ENCODE measurements at regions not wholly inside any gene's neighbourhood (a gene's known extent, or its start where the extent isn't known, plus 50 kb on each side); places are given as distances from the start of the nearest gene placed in this dataset.

- TF ChIP-seq HDAC2 (IDR thresholded peaks at IDR 0.05; ENCODE audit: borderline replicate concordance in 1 of 2, low read depth in 2 of 2, low read length in 2 of 2), result no peak
- TF ChIP-seq BCL11A (IDR thresholded peaks at IDR 0.05; ENCODE audit: low read depth in 2 of 2, low read length in 2 of 2), result no peak
- TF ChIP-seq RFX5 (IDR thresholded peaks at IDR 0.05; ENCODE audit: borderline replicate concordance, low read depth, low read length), result no peak
- TF ChIP-seq POLR2AphosphoS5 (IDR thresholded peaks at IDR 0.05; ENCODE audit: low read depth, low read length), result no peak
- no peak for TF ChIP-seq CTCF (IDR thresholded peaks at IDR 0.05; ENCODE audit: control extremely low read depth in 1 of 3, insufficient read depth in 1 of 3, low read depth in 1 of 3, low read length in 3 of 3)
Observed at GRCh38 chr6:65955034-65955433, 248.0 kb upstream of the EYS start (continued).

Data from H1 (cell line).